HEK293T (cell line): ENCODE measurements at regions not wholly inside any gene's neighbourhood (a gene's known extent, or its start where the extent isn't known, plus 50 kb on each side); places are given as distances from the start of the nearest gene placed in this dataset.

ENCODE experiments used
- CTCF ChIA-PET: fragments of 350-600 bp; formaldehyde crosslinking; extraction: SDS; loops from one replicate; lab custom pipeline; 2021; ENCODE audit warnings: antibody characterized with exemption, inconsistent platforms; lab: Yijun Ruan, JAX
- POLR2A ChIA-PET: fragments of 350-600 bp; formaldehyde crosslinking; extraction: SDS; loops from one replicate; lab custom pipeline; 2020; ENCODE audit warnings: antibody characterized with exemption, inconsistent platforms; lab: Yijun Ruan, JAX
- DNase-seq: peaks from one replicate; pipeline ENCODE4 v3.0.0; 2012; ENCODE audit warnings: mixed read lengths; ENCODE audit errors: extremely low spot score
- ARNT ChIP-seq: fragments of 450-650 bp; IDR thresholded peaks from 2 replicates; pipeline ENCODE4 v1.6.1; 2017; ENCODE audit warnings: mild to moderate bottlenecking
- BHLHE40 ChIP-seq: fragments of 450-650 bp; IDR thresholded peaks from 2 replicates; pipeline ENCODE4 v1.6.1; 2016; ENCODE audit warnings: mild to moderate bottlenecking, moderate library complexity, borderline replicate concordance
- CTBP1 ChIP-seq: fragments of 450-650 bp; IDR thresholded peaks from 2 replicates; pipeline ENCODE4 v1.6.1; 2016; ENCODE audit warnings: borderline replicate concordance
- ELF4 ChIP-seq: fragments of 450-650 bp; IDR thresholded peaks from 2 replicates; pipeline ENCODE4 v1.6.1; 2017; ENCODE audit warnings: antibody characterized with exemption
- FOXA1 ChIP-seq: fragments of 450-650 bp; IDR thresholded peaks from 2 replicates; pipeline ENCODE4 v1.6.1; 2016; ENCODE audit warnings: mild to moderate bottlenecking
- FOXK2 ChIP-seq: fragments of 450-650 bp; IDR thresholded peaks from 2 replicates; pipeline ENCODE4 v1.6.1; 2016; ENCODE audit warnings: mild to moderate bottlenecking
- FOXM1 ChIP-seq: fragments of 450-650 bp; IDR thresholded peaks from 2 replicates; pipeline ENCODE4 v1.6.1; 2017; ENCODE audit warnings: mild to moderate bottlenecking, borderline replicate concordance
- HDGF ChIP-seq: fragments of 450-650 bp; IDR thresholded peaks from 2 replicates; pipeline ENCODE4 v1.6.1; 2017; ENCODE audit warnings: antibody characterized with exemption, borderline replicate concordance
- L3MBTL2 ChIP-seq: fragments of 450-650 bp; conservative IDR thresholded peaks from 2 replicates; pipeline ENCODE4 v1.6.1; 2016; ENCODE audit warnings: mild to moderate bottlenecking
- LEF1 ChIP-seq: fragments of 450-650 bp; IDR thresholded peaks from 2 replicates; pipeline ENCODE4 v1.6.1; 2017; ENCODE audit warnings: mild to moderate bottlenecking, borderline replicate concordance
- NFRKB ChIP-seq: fragments of 450-650 bp; IDR thresholded peaks from 2 replicates; pipeline ENCODE4 v1.6.1; 2016; ENCODE audit warnings: mild to moderate bottlenecking, moderate library complexity
- PKNOX1 ChIP-seq: fragments of 450-650 bp; IDR thresholded peaks from 2 replicates; pipeline ENCODE4 v1.6.1; 2016
- SP1 ChIP-seq: fragments of 450-650 bp; IDR thresholded peaks from 2 replicates; pipeline ENCODE4 v1.6.1; 2017
- SUZ12 ChIP-seq: fragments of 450-650 bp; IDR thresholded peaks from 2 replicates; pipeline ENCODE4 v1.6.1; 2016; ENCODE audit warnings: mild to moderate bottlenecking
- TARDBP ChIP-seq: fragments of 450-650 bp; IDR thresholded peaks from 2 replicates; pipeline ENCODE4 v1.6.1; 2016
- ZNF384 ChIP-seq: fragments of 450-650 bp; IDR thresholded peaks from 2 replicates; pipeline ENCODE4 v1.6.1; 2016

DNA sequence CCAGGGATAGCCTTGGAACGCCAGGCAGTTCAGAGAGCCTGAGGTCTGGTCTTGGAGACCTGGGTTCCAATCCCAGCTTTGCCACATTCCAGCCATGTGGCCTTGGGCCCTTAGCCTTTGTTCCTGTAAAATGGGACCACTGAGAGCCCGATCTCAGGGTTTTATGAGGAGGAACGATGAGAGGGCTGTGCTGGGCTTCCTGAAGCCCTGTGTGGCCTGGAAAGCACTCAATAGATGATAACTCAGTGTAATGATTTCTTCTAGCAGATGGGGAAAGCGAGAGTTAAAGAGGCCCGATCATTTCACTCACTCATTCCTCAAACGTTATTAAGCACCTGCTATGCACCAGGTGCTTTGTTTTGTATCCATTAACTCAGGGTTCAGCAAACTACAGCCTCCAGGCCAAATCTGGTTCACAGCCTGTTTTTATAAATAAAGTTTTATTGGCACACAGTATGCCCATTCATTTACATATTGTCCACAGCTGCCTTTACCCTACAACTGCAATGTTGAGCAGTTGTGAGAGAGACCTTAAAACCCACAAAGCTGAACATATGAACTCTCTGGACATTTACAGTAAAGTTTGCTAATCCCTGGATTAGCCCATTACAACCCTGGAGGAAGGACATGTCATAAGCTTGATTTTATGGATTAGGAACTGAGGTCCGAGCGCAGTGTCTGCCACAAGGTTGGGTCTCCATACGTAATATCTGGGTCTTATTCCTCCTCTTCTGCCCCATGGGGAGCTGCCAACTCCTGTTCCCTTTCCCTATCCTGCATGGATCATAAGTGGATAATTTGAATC lies 90.4 kb downstream of the CEBPB start:
- TF ChIP-seq NFRKB: no peak
- TF ChIP-seq FOXA1: no peak
- TF ChIP-seq CTBP1: no peak
- no peak for TF ChIP-seq BHLHE40
- TF ChIP-seq FOXK2: no peak
- TF ChIP-seq ARNT: no peak
- CTCF ChIA-PET: interaction anchor here (0.8 to 1.5 kb wide), 3 partner anchors 9 to 64 kb away, joined by 3 to 5 read pairs (median 5); no protein-coding TSS in a partner anchor
- POLR2A ChIA-PET: interaction anchor here (1.5 kb wide), 1 partner anchor 90 kb away, joined by 9 read pairs; the partner anchor contains the start of gene CEBPB
- no peak for DNase-seq

GRCh38 chr20:50281831-50282591 lies 91.4 kb downstream of the CEBPB start:
- POLR2A ChIA-PET: interaction anchor here (1.5 kb wide), 1 partner anchor 91 kb away, joined by 9 read pairs; the partner anchor contains the start of gene CEBPB

GRCh38 chr20:50282592-50283241 lies 92.1 kb downstream of the CEBPB start:
- CTCF ChIA-PET: interaction anchor here (0.8 to 1.2 kb wide), 2 partner anchors 11 to 244 kb away, joined by 4 to 5 read pairs; no protein-coding TSS in a partner anchor
- POLR2A ChIA-PET: interaction anchor here (1.1 kb wide), 1 partner anchor 65 kb away, joined by 4 read pairs; no protein-coding TSS in a partner anchor
- DNase-seq: no peak
- TF ChIP-seq TARDBP (no peak), LEF1 (no peak), SUZ12 (no peak), ELF4 (no peak), ZNF384 (no peak), CTBP1 (no peak), NFRKB (no peak), HDGF (no peak), L3MBTL2 (no peak)

More at GRCh38 chr20:50281831-50282591, 91.4 kb downstream of the CEBPB start:
- no peak for TF ChIP-seq ZNF384
- TF ChIP-seq SUZ12: no peak
- TF ChIP-seq L3MBTL2: no peak
- no peak for TF ChIP-seq CTBP1
- TF ChIP-seq FOXM1: no peak
- no peak for TF ChIP-seq TARDBP
- no peak for TF ChIP-seq SP1
- TF ChIP-seq LEF1: no peak
- no peak for TF ChIP-seq HDGF
- no peak for TF ChIP-seq PKNOX1
- no peak for TF ChIP-seq FOXA1
- no peak for TF ChIP-seq ARNT
- no peak for TF ChIP-seq BHLHE40
- TF ChIP-seq ELF4: no peak
- TF ChIP-seq NFRKB: no peak
- no peak for TF ChIP-seq FOXK2
- peak; percentile 36 for DNase-seq
- CTCF ChIA-PET: interaction anchor here (0.8 to 1.5 kb wide), 3 partner anchors 10 to 65 kb away, joined by 3 to 5 read pairs (median 5); no protein-coding TSS in a partner anchor

GRCh38 chr20:50283370-50283769 lies 92.7 kb downstream of the CEBPB start:
- TF ChIP-seq BHLHE40: no peak
- TF ChIP-seq HDGF: no peak
- TF ChIP-seq ZNF384: no peak
- TF ChIP-seq SUZ12: no peak
- TF ChIP-seq ELF4: no peak
- TF ChIP-seq NFRKB: no peak
- DNase-seq: no peak
- POLR2A ChIA-PET: interaction anchor here (1.1 kb wide), 1 partner anchor 66 kb away, joined by 4 read pairs; no protein-coding TSS in a partner anchor
- CTCF ChIA-PET: interaction anchor here (0.8 kb wide), 1 partner anchor 244 kb away, joined by 4 read pairs; no protein-coding TSS in a partner anchor

DNA sequence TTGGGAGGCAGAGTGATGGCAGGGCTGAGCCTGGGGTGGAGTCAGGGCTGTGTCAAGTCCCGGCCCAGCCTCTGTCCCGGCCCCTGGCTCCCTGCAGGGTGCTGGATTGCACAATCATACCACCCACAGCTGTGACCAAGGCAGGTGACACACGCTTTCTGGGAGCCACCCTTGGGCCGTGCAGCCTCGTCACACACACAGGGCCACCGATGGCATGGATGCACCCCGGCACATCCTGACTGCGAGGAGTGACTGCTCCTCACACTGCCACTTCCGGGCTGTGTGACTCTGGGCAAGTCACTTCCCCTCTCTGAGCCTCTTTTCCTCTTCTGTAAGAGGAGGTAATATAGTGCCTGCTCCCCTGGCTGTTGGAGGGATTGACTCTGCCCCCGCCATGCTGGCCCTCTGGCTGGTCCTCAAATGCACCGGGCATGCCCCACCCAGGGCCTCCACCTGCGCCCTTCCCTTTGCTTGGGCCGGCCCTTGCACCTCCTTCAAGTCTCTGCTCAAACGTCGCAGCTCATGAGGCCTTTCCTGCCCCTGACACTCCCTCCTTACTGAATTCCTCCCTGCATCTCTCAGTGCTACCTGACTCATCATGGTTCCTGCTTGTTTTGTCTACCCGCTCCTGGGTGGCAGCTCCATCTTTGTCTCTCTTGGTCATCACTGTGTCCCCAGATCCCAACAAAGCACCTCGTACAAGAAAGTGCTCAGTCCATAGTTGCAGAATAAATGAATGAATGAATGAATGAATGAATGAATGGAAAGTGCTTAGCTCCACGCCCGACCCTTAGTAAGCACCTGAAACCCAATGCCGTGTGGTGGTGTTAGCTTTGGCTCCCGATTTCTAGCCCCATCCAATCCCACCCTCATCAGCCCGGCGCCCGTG lies 93.5 kb downstream of the CEBPB start:
- ChIA-PET CTCF (no interaction called here), POLR2A (interaction anchor here (0.8 to 3.1 kb wide), 6 partner anchors 10 to 168 kb away, joined by 3 to 24 read pairs (median 6); partner anchors contain the start of gene CEBPB)
- TF ChIP-seq ARNT (no peak), ZNF384 (no peak), NFRKB (no peak), FOXK2 (no peak), PKNOX1 (no peak), CTBP1 (no peak), LEF1 (no peak), SP1 (no peak)
- DNase-seq: no peak
